GM23338 (cell line): ENCODE measurements at regions not wholly inside any gene's neighbourhood (a gene's known extent, or its start where the extent isn't known, plus 50 kb on each side); places are given as distances from the start of the nearest gene placed in this dataset.

Source experiments
- ATAC-seq: fragments of 200-7000 bp; cut with Tn5 transposase; 3 replicates; pipeline ENCODE4 v1.9.1; 2020
- DNase-seq: peaks from one replicate; pipeline ENCODE4 v3.0.0-alpha.2; 2015; ENCODE audit warnings: low spot score
- H2AFZ ChIP-seq: fragments of 200-600 bp; sonication (generic); 2 replicates; pipeline ENCODE4 v1.8.0; 2016; ENCODE audit warnings: antibody characterized with exemption, mild to moderate bottlenecking, moderate library complexity
- H3F3A ChIP-seq: fragments of 200-600 bp; sonication (generic); replicated peaks from 2 replicates; pipeline ENCODE4 v1.8.0; 2017; ENCODE audit warnings: antibody characterized with exemption, mixed run types, low read depth
- H3K27ac ChIP-seq: fragments of 200-600 bp; sonication (generic); 2 replicates; pipeline ENCODE4 v1.6.1; 2016; ENCODE audit warnings: low read depth
- H3K27me3 ChIP-seq: fragments of 200-600 bp; sonication (generic); 2 replicates; pipeline ENCODE4 v1.8.0; 2016; ENCODE audit warnings: mild to moderate bottlenecking, mixed run types, moderate library complexity; ENCODE audit not compliant: insufficient read depth
- H3K36me3 ChIP-seq: fragments of 200-600 bp; sonication (generic); 2 replicates; pipeline ENCODE4 v1.8.0; 2016; ENCODE audit warnings: mild to moderate bottlenecking; ENCODE audit not compliant: insufficient read depth
- H3K4me1 ChIP-seq: fragments of 200-600 bp; sonication (generic); 2 replicates; pipeline ENCODE4 v1.8.0; 2016; ENCODE audit warnings: mild to moderate bottlenecking, moderate library complexity; ENCODE audit not compliant: insufficient read depth
- H3K4me2 ChIP-seq: fragments of 200-600 bp; sonication (generic); 2 replicates; pipeline ENCODE4 v1.7.1; 2017; ENCODE audit warnings: mixed run types
- H3K4me3 ChIP-seq: fragments of 200-600 bp; sonication (generic); 2 replicates; pipeline ENCODE4 v1.6.1; 2016; ENCODE audit warnings: mixed run types
- H3K79me2 ChIP-seq: fragments of 200-600 bp; sonication (generic); replicated peaks from 2 replicates; pipeline ENCODE4 v1.8.0; 2017; ENCODE audit warnings: mild to moderate bottlenecking; ENCODE audit not compliant: insufficient read depth
- H3K9me2 ChIP-seq: fragments of 200-600 bp; sonication (generic); 2 replicates; pipeline ENCODE4 v1.8.0; 2017; ENCODE audit not compliant: insufficient read depth
- H4K20me1 ChIP-seq: fragments of 200-600 bp; sonication (generic); replicated peaks from 2 replicates; pipeline ENCODE4 v1.8.0; 2017; ENCODE audit warnings: mild to moderate bottlenecking; ENCODE audit not compliant: insufficient read depth
- H3K27ac Mint-ChIP-seq: 2 replicates; pipeline ENCODE4 v1.8.0; 2020; ENCODE audit warnings: inconsistent platforms, mild to moderate bottlenecking, moderate library complexity, mixed read lengths
- H3K27me3 Mint-ChIP-seq: 3 replicates; pipeline ENCODE4 v1.8.0; 2022; ENCODE audit warnings: low read depth, mild to moderate bottlenecking, moderate library complexity, mixed read lengths, inconsistent platforms; ENCODE audit not compliant: insufficient read depth, poor library complexity
- H3K36me3 Mint-ChIP-seq: 3 replicates; pipeline ENCODE4 v1.8.0; 2021; ENCODE audit warnings: low read depth, mild to moderate bottlenecking, inconsistent platforms, moderate library complexity, mixed read lengths
- H3K4me1 Mint-ChIP-seq: 3 replicates; pipeline ENCODE4 v1.8.0; 2020; ENCODE audit warnings: mild to moderate bottlenecking, inconsistent platforms, mixed read lengths
- H3K4me3 Mint-ChIP-seq: 3 replicates; pipeline ENCODE4 v1.8.0; 2021; ENCODE audit warnings: moderate library complexity, mild to moderate bottlenecking, inconsistent platforms, mixed read lengths
- H3K9me3 Mint-ChIP-seq: 3 replicates; pipeline ENCODE4 v1.8.0; 2020; ENCODE audit warnings: moderate library complexity, mild to moderate bottlenecking, inconsistent platforms, mixed read lengths
- CREB1 ChIP-seq: fragments of 250-450 bp; sonication (Bioruptor Pico); IDR thresholded peaks from 2 replicates; pipeline ENCODE4 v1.5.0; 2020; ENCODE audit warnings: low read depth, mild to moderate bottlenecking, moderate library complexity
- EZH2 ChIP-seq: fragments of 200-600 bp; sonication (generic); IDR thresholded peaks from one replicate; pipeline ENCODE4 v1.8.0; 2017; ENCODE audit warnings: antibody characterized with exemption, mild to moderate bottlenecking, low read depth; ENCODE audit not compliant: unreplicated experiment
- EZH2phosphoT487 ChIP-seq: fragments of 200-600 bp; sonication (generic); IDR thresholded peaks from one replicate; pipeline ENCODE4 v1.8.1; 2018; ENCODE audit warnings: antibody characterized with exemption; ENCODE audit not compliant: unreplicated experiment
- NANOG ChIP-seq: IDR thresholded peaks from 2 replicates; pipeline ENCODE4 v1.6.1; 2016; ENCODE audit warnings: antibody characterized with exemption, borderline replicate concordance
- POLR2AphosphoS5 ChIP-seq: IDR thresholded peaks from 2 replicates; pipeline ENCODE4 v1.6.1; 2016; ENCODE audit warnings: antibody characterized with exemption, low read depth
- STAT1 ChIP-seq: IDR thresholded peaks from one replicate; pipeline ENCODE4 v1.6.1; 2016; ENCODE audit warnings: antibody characterized with exemption; ENCODE audit not compliant: unreplicated experiment
- ZNF114 ChIP-seq: fragments of 250-450 bp; sonication (Bioruptor Pico); IDR thresholded peaks from 2 replicates; pipeline ENCODE4 v1.5.0; 2020; ENCODE audit warnings: mild to moderate bottlenecking, moderate library complexity
- ZNF331 ChIP-seq: fragments of 250-450 bp; sonication (Bioruptor Pico); IDR thresholded peaks from 2 replicates; pipeline ENCODE4 v1.5.0; 2020; ENCODE audit warnings: low read depth, mild to moderate bottlenecking, moderate library complexity
- TF ChIP-seq, protein P1 (sequence below): IDR thresholded peaks from one replicate; pipeline ENCODE4 v1.6.1; 2018; ENCODE audit warnings: antibody characterized with exemption; ENCODE audit not compliant: unreplicated experiment
- TF ChIP-seq, protein P2 (sequence below): IDR thresholded peaks from 2 replicates; pipeline ENCODE4 v1.6.1; 2016; ENCODE audit warnings: antibody characterized with exemption
- TF ChIP-seq, protein P3 (sequence below): fragments of 250-450 bp; sonication (Bioruptor Pico); IDR thresholded peaks from 2 replicates; pipeline ENCODE4 v1.5.0; 2020; ENCODE audit warnings: mild to moderate bottlenecking, moderate library complexity

DNA sequence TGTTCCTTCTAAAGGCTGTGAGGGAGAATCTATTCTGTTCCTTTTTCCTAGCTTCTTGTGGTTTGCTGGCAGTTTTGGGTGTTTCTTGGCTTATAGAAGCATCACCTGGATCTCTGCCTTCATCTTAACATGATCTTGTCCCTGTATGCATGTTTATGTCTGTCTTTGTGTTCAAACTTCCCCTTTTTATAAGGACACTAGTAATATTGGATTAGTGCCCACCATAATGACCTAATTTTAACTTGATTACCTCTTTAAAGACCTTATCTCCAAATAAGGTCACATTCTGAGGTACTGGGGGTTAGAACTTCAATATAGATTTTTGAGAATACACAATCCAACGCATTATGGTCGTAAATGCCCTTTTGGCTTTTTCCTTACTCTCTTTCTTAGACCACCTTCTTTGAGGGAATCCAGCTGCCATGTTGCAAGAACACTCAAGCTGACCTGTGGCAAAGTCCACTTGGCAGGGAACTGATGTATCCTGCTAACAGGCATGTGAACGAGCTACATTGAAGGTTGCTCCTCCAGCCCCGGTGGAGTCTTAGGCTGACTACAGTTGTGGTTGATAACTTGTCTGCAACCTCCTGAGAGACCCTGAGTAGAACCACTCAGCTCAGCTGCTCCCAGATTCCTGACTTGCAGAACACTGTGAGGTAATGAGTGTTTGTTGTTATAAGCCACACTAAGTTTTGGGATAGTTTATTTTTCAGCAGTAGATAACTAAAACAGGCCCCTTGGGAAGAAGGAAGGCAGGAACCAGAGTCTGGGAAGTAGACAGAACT lies 127.1 kb upstream of the OR9Q1 start (continued):
- TF ChIP-seq, protein P1, sequence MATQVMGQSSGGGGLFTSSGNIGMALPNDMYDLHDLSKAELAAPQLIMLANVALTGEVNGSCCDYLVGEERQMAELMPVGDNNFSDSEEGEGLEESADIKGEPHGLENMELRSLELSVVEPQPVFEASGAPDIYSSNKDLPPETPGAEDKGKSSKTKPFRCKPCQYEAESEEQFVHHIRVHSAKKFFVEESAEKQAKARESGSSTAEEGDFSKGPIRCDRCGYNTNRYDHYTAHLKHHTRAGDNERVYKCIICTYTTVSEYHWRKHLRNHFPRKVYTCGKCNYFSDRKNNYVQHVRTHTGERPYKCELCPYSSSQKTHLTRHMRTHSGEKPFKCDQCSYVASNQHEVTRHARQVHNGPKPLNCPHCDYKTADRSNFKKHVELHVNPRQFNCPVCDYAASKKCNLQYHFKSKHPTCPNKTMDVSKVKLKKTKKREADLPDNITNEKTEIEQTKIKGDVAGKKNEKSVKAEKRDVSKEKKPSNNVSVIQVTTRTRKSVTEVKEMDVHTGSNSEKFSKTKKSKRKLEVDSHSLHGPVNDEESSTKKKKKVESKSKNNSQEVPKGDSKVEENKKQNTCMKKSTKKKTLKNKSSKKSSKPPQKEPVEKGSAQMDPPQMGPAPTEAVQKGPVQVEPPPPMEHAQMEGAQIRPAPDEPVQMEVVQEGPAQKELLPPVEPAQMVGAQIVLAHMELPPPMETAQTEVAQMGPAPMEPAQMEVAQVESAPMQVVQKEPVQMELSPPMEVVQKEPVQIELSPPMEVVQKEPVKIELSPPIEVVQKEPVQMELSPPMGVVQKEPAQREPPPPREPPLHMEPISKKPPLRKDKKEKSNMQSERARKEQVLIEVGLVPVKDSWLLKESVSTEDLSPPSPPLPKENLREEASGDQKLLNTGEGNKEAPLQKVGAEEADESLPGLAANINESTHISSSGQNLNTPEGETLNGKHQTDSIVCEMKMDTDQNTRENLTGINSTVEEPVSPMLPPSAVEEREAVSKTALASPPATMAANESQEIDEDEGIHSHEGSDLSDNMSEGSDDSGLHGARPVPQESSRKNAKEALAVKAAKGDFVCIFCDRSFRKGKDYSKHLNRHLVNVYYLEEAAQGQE = no peak
- TF ChIP-seq, protein P2, sequence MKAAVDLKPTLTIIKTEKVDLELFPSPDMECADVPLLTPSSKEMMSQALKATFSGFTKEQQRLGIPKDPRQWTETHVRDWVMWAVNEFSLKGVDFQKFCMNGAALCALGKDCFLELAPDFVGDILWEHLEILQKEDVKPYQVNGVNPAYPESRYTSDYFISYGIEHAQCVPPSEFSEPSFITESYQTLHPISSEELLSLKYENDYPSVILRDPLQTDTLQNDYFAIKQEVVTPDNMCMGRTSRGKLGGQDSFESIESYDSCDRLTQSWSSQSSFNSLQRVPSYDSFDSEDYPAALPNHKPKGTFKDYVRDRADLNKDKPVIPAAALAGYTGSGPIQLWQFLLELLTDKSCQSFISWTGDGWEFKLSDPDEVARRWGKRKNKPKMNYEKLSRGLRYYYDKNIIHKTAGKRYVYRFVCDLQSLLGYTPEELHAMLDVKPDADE = no peak
- TF ChIP-seq NANOG = no peak

DNA sequence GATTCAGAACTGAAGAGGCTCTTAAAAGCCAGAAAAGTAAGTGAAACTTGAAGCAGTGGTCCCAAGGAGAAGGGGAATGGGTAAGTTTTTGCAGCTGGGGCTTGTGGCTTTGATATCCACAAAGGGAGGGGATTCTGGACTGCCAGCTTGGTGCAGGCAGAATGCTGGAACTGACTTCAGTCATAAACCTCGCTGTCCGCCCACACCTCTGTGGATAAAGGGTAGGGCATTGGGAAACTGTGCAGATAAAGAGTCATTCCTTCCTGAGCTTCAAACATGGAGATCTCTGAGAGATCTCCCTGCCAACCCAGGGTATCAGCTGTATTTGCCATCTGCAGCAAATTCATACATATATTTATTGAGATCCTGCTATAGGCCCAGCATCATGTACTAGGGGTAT lies 124.3 kb upstream of the OR9Q1 start:
- Mint-ChIP-seq H3K4me3 (no peak overlapping the region), H3K9me3 (peaks cover 10% of the 10 kb centered on the region), H3K36me3 (peaks cover 9% of the 10 kb centered on the region; the same call in 2 of the 3 replicates), H3K27ac (no peak overlapping the region), H3K27me3 (peaks cover 4% of the 10 kb centered on the region), H3K4me1 (peaks cover 11% of the 10 kb centered on the region)
- Histone ChIP-seq H3K36me3 (no peaks in the 10 kb centered on the region), H2AFZ (no peak overlapping the region), H3K9me2 (0 out of 2 replicates have a peak, but pooled peaks cover 10% of the 10 kb centered on the region), H3K27ac (no peak overlapping the region), H3K4me3 (no peak overlapping the region), H3K27me3 (no peaks in the 10 kb centered on the region), H3K4me1 (peaks cover 9% of the 10 kb centered on the region; the same call in 1 of the 2 replicates), H4K20me1 (no peaks in the 10 kb centered on the region), H3K79me2 (no peaks in the 10 kb centered on the region), H3K4me2 (no peak overlapping the region), H3F3A (no peaks in the 10 kb centered on the region)
- ATAC-seq (no peak), DNase-seq (no peak)
- TF ChIP-seq EZH2phosphoT487 (no peak), ZNF114 (CRISPR knock-in tag) (no peak), EZH2 (no peak), STAT1 (no peak), POLR2AphosphoS5 (no peak), CREB1 (CRISPR knock-in tag) (no peak), ZNF331 (CRISPR knock-in tag) (no peak)
- TF ChIP-seq, protein P3, sequence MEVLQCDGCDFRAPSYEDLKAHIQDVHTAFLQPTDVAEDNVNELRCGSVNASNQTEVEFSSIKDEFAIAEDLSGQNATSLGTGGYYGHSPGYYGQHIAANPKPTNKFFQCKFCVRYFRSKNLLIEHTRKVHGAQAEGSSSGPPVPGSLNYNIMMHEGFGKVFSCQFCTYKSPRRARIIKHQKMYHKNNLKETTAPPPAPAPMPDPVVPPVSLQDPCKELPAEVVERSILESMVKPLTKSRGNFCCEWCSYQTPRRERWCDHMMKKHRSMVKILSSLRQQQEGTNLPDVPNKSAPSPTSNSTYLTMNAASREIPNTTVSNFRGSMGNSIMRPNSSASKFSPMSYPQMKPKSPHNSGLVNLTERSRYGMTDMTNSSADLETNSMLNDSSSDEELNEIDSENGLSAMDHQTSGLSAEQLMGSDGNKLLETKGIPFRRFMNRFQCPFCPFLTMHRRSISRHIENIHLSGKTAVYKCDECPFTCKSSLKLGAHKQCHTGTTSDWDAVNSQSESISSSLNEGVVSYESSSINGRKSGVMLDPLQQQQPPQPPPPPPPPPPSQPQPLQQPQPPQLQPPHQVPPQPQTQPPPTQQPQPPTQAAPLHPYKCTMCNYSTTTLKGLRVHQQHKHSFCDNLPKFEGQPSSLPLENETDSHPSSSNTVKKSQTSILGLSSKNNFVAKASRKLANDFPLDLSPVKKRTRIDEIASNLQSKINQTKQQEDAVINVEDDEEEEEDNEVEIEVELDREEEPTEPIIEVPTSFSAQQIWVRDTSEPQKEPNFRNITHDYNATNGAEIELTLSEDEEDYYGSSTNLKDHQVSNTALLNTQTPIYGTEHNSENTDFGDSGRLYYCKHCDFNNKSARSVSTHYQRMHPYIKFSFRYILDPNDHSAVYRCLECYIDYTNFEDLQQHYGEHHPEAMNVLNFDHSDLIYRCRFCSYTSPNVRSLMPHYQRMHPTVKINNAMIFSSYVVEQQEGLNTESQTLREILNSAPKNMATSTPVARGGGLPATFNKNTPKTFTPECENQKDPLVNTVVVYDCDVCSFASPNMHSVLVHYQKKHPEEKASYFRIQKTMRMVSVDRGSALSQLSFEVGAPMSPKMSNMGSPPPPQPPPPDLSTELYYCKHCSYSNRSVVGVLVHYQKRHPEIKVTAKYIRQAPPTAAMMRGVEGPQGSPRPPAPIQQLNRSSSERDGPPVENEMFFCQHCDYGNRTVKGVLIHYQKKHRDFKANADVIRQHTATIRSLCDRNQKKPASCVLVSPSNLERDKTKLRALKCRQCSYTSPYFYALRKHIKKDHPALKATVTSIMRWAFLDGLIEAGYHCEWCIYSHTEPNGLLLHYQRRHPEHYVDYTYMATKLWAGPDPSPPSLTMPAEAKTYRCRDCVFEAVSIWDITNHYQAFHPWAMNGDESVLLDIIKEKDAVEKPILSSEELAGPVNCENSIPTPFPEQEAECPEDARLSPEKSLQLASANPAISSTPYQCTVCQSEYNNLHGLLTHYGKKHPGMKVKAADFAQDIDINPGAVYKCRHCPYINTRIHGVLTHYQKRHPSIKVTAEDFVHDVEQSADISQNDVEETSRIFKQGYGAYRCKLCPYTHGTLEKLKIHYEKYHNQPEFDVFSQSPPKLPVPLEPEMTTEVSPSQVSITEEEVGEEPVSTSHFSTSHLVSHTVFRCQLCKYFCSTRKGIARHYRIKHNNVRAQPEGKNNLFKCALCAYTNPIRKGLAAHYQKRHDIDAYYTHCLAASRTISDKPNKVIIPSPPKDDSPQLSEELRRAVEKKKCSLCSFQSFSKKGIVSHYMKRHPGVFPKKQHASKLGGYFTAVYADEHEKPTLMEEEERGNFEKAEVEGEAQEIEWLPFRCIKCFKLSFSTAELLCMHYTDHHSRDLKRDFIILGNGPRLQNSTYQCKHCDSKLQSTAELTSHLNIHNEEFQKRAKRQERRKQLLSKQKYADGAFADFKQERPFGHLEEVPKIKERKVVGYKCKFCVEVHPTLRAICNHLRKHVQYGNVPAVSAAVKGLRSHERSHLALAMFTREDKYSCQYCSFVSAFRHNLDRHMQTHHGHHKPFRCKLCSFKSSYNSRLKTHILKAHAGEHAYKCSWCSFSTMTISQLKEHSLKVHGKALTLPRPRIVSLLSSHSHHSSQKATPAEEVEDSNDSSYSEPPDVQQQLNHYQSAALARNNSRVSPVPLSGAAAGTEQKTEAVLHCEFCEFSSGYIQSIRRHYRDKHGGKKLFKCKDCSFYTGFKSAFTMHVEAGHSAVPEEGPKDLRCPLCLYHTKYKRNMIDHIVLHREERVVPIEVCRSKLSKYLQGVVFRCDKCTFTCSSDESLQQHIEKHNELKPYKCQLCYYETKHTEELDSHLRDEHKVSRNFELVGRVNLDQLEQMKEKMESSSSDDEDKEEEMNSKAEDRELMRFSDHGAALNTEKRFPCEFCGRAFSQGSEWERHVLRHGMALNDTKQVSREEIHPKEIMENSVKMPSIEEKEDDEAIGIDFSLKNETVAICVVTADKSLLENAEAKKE (CRISPR knock-in tag) = no peak
- TF ChIP-seq, protein P2 = no peak
